Pancreas (tissue), 10 donors: ENCODE measurements at regions not wholly inside any gene's neighbourhood (a gene's known extent, or its start where the extent isn't known, plus 50 kb on each side); places are given as distances from the start of the nearest gene placed in this dataset.

Source experiments
- ATAC-seq, 4 donors: fragments of 200-7000 bp; cut with Tn5 transposase; one replicate each; pipeline versions ENCODE4 v1.8.0 to v1.9.1; 2020; ENCODE audit warnings: mild to moderate bottlenecking in 4 of 4, moderate library complexity in 4 of 4
- DNase-seq, 6 donors: peaks; one replicate each; pipeline ENCODE4 v3.0.0-alpha.2; 2020
- FAIRE-seq: peaks from 2 replicates; lab custom pipeline; 2012; peaks lifted over from hg19 to GRCh38; lab: Jason Lieb, UNC
- H3K27ac ChIP-seq, 4 donors: fragments of 200-600 bp; sonication (generic); 1 replicate in 3 of 4; 2 replicates in 1 of 4; pipeline versions ENCODE4 v1.5.0 to v1.8.0; 2020
- H3K27me3 ChIP-seq, 4 donors: fragments of 200-600 bp; one replicate each; pipeline ENCODE4 v1.8.0; 2021
- H3K36me3 ChIP-seq, 3 donors: fragments of 200-600 bp; sonication (generic) in 1 of 3; one replicate each; pipeline versions ENCODE4 v1.5.0 to v1.8.0; 2020 to 2021
- H3K4me1 ChIP-seq, 3 donors: fragments of 200-600 bp; one replicate each; pipeline ENCODE4 v1.8.0; 2021
- H3K4me3 ChIP-seq, 4 donors: fragments of 200-600 bp; sonication (generic) in 2 of 4; one replicate each; pipeline versions ENCODE4 v1.5.0 to v1.8.0; 2020 to 2021
- H3K9me3 ChIP-seq, 4 donors: fragments of 200-600 bp; one replicate each; pipeline ENCODE4 v1.8.0; 2021
- WGBS, 2 donors: extraction: QIAGEN DNeasy Blood & Tissue Kit; methylation state at CpG; one replicate each; pipeline ENCODE4 v1.1.7; 2013; 5-methylcytosine and 5-hydroxymethylcytosine counted together
- intact Hi-C, 3 donors: fragments of 100-400 bp; cut with DNase I; formaldehyde crosslinking; loops; one replicate each; pipeline versions ENCODE4 v1.11.1 to v1.14.2; 2022
- TF ChIP-seq, protein P1 (sequence below), 4 donors: fragments of 200-600 bp; sonication (generic) in 3 of 4; IDR thresholded peaks; one replicate each; pipeline versions ENCODE4 v1.5.0 to v1.8.0; 2021; ENCODE audit warnings: antibody characterized with exemption in 4 of 4
- donor health status: healthy with polysubstance abuse.
- donor health status: DM: no; HTN: no; CAD: no; lungs with moderate emphysema.
- donor health status: DM: no; HTN: no; CAD: no.
- donor health status: control.
- donor health status: control.
- donor health status: Bipolar disorder and iron deficiency.
- donor health status: DM: yes; HTN: yes; CAD: no.
- donor health status: DM: no; HTN: no; CAD: no.
- donor health status: DM: no; HTN: no; CAD: no.
- donor health status: DM: yes; HTN: yes; CAD: no.

DNA sequence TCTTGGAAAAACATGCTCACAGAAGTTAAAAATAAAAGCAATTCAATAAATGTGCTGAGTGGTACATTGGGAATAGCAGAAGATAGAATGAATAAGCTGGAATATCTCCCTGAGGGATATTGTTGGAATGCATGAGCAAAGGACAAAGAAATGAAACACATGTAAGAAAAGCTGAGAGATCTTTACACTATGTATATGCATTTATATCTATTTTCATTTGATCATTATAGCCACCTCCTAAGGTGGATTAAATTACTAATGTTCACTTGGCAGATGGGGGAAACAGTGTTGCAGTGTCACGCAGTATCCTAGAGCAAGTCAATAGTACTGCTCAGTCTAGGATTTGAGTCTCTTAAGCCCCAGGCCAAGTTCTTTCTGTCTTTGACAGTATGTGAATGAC, 542.0 kb upstream of the MARCKS start:
- no peak for FAIRE-seq
- Histone ChIP-seq H3K27me3 (no peaks in the 10 kb centered on the region), H3K27ac (no peak overlapping the region), H3K4me1 (no peaks in the 10 kb centered on the region), H3K36me3 (no peaks in the 10 kb centered on the region), H3K9me3 (no peaks in the 10 kb centered on the region), H3K4me3 (no peak overlapping the region)
- DNase-seq = no peak
- TF ChIP-seq, protein P1, sequence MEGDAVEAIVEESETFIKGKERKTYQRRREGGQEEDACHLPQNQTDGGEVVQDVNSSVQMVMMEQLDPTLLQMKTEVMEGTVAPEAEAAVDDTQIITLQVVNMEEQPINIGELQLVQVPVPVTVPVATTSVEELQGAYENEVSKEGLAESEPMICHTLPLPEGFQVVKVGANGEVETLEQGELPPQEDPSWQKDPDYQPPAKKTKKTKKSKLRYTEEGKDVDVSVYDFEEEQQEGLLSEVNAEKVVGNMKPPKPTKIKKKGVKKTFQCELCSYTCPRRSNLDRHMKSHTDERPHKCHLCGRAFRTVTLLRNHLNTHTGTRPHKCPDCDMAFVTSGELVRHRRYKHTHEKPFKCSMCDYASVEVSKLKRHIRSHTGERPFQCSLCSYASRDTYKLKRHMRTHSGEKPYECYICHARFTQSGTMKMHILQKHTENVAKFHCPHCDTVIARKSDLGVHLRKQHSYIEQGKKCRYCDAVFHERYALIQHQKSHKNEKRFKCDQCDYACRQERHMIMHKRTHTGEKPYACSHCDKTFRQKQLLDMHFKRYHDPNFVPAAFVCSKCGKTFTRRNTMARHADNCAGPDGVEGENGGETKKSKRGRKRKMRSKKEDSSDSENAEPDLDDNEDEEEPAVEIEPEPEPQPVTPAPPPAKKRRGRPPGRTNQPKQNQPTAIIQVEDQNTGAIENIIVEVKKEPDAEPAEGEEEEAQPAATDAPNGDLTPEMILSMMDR (IDR thresholded peaks at IDR 0.05) = no peak
- no peak for ATAC-seq
- 97 to 100% methylated on average over 1 of the region's 1 CpG for WGBS, 2 donors
- intact Hi-C loops = no loop called here

DNA sequence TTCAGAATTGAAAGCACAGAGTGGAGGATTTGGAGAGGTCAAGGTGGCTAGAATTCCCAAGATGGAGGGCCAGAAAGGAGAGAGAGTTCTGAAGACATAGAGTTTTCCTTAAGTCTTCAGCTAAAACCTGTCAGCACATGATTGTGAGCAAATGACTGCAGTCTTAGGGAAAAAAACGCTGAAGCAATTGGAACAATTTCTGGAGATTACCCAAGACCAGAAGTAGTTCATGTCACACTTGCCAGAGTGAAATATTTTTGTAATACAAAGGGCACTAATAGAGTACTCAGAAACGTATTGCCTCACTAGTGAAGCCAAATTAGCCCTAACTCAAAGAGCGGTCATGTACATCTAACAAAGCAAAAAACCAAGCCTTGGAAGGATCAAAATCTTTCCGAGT, 541.3 kb upstream of the MARCKS start:
- H3K27ac ChIP-seq = no peak overlapping the region
- no peak overlapping the region for H3K4me3 ChIP-seq
- intact Hi-C loops = no loop called here
- H3K36me3 ChIP-seq = no peaks in the 10 kb centered on the region
- TF ChIP-seq, protein P1 (IDR thresholded peaks at IDR 0.05) = no peak
- FAIRE-seq = no peak
- DNase-seq = no peak
- 74 to 85% methylated on average over 4 of the region's 4 CpGs for WGBS, 2 donors
- no peaks in the 10 kb centered on the region for H3K9me3 ChIP-seq
- H3K4me1 ChIP-seq = no peaks in the 10 kb centered on the region
- no peak for ATAC-seq
- no peaks in the 10 kb centered on the region for H3K27me3 ChIP-seq

DNA sequence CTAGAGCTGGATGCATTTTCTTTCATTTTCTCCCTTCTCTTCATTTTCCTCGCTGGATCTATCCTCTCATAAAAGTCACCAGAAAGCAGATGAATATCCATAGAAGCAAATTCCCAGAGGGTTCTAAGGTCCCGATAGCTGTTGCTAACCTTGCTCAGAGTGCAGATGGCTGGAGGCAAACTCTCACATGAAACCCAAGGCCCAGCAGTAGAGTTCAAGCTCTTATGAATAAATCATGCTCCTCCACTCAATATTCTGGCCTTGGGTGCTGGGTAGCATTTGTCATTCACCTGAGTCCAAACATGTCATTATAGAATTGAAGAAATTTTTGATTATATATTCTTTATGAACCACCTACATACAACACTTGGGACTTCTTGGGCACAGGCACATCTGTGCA, 539.7 kb upstream of the MARCKS start:
- H3K4me3 ChIP-seq = no peak overlapping the region
- no peak for ATAC-seq
- no peaks in the 10 kb centered on the region for H3K4me1 ChIP-seq
- no peaks in the 10 kb centered on the region for H3K27me3 ChIP-seq
- H3K9me3 ChIP-seq = no peaks in the 10 kb centered on the region
- 89 to 90% methylated on average over 2 of the region's 2 CpGs for WGBS, 2 donors
- TF ChIP-seq, protein P1 (IDR thresholded peaks at IDR 0.05) = no peak
- no peak for FAIRE-seq
- intact Hi-C loops = no loop called here
- no peaks in the 10 kb centered on the region for H3K36me3 ChIP-seq
- DNase-seq = no peak
- H3K27ac ChIP-seq = no peak overlapping the region

DNA sequence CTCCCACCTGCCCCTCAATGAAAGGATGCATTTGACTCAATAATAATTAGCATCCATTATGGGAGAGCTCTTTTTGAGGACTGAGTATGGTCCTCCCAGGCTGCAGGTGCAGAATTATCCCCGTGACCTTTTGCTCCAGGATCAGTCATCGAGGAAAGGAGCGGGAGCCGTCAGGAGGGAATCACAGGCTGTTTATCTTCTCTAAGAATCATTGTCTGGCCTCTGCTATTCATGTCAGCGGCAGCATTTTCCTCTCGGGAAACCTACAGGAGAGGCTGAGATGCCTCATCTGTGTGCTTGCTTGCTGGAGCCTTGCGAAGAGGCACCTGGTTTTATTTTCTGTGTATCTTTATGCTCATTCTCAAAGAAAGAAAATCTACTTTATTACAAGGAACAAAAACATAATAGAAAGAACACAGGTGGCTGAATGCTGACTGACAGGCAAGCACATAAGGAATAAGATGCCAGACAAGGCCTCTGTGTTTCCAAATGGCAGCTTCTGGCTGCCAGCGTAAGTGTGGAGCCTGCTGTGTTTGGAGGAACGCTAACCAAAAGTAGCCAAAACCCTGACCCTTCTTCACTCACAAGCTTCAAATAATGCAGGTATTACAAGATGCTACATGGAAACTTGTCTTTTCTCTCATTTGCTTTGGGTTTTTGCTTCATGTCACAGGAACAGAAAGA, 539.1 kb upstream of the MARCKS start:
- TF ChIP-seq, protein P1 (IDR thresholded peaks at IDR 0.05) = no peak
- ATAC-seq (no peak), FAIRE-seq (no peak), DNase-seq (no peak)
- no peak overlapping the region for H3K4me3 ChIP-seq
- H3K4me1 ChIP-seq = no peaks in the 10 kb centered on the region
- H3K36me3 ChIP-seq = no peaks in the 10 kb centered on the region
- intact Hi-C loops = no loop called here
- no peaks in the 10 kb centered on the region for H3K9me3 ChIP-seq
- WGBS, 2 donors = 81 to 83% methylated on average over 9 of the region's 9 CpGs
- no peaks in the 10 kb centered on the region for H3K27me3 ChIP-seq
- H3K27ac ChIP-seq = no peak overlapping the region

DNA sequence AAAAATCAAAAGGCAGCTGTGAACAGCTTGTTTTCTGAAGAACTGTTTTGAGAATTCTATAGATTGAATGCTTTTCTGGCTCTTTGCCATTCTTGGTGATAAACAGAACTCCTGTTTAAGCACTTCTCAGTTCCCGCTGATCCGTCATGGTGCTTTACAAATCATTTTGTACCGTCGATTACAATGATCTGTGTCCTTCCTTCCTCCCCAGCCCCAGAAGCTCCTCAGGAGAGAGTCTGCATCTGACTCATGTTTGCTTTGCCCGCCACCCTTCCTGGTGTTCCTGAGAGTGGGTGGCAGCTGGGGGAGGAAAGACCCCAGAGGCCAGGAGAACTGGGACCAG, 538.6 kb upstream of the MARCKS start:
- no peaks in the 10 kb centered on the region for H3K9me3 ChIP-seq
- H3K36me3 ChIP-seq = no peaks in the 10 kb centered on the region
- H3K4me3 ChIP-seq = no peak overlapping the region
- no peak for ATAC-seq
- intact Hi-C loops = no loop called here
- no peaks in the 10 kb centered on the region for H3K27me3 ChIP-seq
- TF ChIP-seq, protein P1 (IDR thresholded peaks at IDR 0.05) = no peak
- no peak overlapping the region for H3K27ac ChIP-seq
- DNase-seq = no peak
- WGBS, 2 donors = 65 to 67% methylated on average over 5 of the region's 5 CpGs
- H3K4me1 ChIP-seq = no peaks in the 10 kb centered on the region
- FAIRE-seq = no peak
